ENCODE measurements at regions not wholly inside any gene's neighbourhood (a gene's known extent, or its start where the extent isn't known, plus 50 kb on each side); places are given as distances from the start of the nearest gene placed in this dataset.
"Not testable (repeated sequence)": the region's sequence is repeated elsewhere in the genome, so short reads cannot be mapped to it uniquely, and the experiment has no call there.

- DNase-seq, result no peak
Measured at GRCh38 chr2:226467633-226468032, 332.0 kb downstream of the IRS1 start.

DNA sequence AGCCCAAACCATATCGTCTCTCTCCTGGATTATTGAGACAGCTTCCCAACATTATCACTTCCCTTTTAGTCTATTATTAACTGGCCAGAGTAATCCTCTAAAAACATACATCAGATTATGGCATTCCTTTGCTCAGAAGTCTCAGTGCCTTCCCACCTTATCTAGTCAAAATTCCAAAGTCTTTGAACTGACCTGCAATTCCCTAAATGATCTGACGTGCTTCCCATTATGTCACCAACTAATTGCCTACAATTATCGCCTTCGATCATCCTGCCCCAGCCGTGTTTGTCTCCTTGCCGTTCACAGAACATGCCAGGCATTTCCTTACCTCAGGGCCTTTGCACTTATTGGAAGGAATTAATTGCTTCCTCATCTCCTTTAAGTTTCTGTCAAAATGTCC, 332.4 kb downstream of the IRS1 start:
- no peak for DNase-seq

- no peak for DNase-seq
Measured at GRCh38 chr2:226466589-226466988, 333.0 kb downstream of the IRS1 start.

DNA sequence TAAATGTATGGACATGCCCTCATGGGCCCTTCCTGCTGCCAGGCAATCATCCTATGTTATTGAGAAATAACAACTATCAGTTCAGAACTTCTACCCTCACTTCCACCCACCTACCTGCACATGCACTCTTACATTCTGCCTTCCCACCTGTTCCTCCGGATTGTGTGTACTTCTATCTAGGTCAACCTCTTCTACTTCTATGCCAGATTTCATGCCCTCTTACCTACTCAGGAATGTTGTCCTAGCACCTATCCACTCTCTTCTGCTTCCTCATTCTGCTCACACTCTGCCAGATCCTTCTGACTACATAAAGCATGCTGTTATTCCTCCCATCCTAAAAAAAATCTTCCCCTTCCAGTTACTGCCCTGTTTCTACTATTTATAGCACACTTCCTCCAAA, 333.5 kb downstream of the IRS1 start:
- DNase-seq, result no peak

DNA sequence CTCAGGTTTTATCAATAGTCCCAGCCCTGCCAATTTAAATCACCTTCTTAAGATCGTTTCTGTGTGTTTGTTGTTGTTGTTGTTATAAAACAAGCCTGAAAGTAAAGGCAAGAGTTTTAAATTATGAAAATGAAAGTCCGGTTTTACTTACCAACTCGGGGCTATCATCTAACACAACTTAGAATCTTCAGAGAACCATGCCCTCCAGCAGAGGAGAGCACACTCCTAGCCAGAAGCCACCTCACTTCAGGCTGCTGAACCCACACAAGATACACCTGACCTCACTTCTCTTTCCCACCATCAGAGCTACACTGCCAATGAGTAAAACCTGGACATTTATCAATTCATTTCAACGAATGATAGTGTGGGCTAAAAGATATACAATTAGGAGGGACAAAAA, 335.2 kb downstream of the IRS1 start:
- no peak for DNase-seq

DNA sequence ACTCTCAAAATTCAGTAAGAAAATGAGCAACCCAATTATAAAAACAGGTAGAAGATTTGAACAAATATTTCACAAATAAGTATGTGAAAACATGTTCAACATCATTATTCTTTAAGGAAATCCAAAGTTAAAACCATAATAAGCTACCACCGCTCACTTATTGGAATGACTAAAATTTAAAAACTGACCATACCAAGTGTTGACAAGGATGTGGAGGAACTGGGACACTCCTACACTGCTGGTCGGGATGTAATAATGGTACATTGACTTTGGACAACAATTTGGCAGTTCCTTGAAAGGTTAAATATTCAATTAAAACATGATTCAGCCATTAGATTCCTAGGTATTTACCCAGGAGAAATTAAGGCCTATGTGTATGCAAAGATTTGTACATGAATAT, 336.5 kb downstream of the IRS1 start:
- DNase-seq, result no peak

GRCh38 chr2:226461981-226462380, 337.6 kb downstream of the IRS1 start:
- no peak for DNase-seq

DNA sequence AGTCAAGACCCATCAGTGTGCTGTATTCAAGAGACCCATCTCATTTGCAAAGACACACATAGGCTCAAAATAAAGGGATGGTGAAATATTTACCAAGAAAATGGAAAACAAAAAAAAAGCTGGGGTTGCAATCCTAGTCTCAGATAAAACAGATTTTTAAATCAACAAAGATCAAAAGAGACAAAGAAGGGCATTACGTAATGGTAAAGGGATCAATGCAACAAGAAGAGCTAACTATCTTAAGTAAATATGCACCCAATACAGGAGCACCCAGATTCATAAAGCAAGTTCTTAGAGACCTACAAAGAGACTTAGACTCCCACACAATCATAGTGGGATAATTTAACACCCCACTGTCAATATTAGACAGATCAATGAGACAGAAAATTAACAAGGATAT, 343.5 kb downstream of the IRS1 start:
- DNase-seq, result not testable (repeated sequence)

DNA sequence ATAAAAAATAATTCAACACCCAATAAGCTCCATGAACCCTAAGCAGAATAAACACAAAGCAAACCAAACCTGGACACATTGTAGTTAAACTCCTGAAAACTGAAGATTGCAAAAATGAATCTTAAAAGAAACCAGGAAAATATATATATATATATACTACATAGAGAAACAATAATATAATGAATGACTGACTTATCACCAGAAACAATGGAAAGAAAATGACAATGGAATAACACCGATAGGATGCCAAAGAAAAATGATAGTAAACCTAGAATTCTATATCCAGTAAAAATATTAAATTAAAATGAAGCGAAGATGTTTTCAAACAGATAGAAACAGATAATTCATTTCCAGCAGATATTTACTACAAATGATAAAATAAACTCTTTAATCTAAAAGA, 346.9 kb downstream of the IRS1 start:
- DNase-seq, result no peak

DNA sequence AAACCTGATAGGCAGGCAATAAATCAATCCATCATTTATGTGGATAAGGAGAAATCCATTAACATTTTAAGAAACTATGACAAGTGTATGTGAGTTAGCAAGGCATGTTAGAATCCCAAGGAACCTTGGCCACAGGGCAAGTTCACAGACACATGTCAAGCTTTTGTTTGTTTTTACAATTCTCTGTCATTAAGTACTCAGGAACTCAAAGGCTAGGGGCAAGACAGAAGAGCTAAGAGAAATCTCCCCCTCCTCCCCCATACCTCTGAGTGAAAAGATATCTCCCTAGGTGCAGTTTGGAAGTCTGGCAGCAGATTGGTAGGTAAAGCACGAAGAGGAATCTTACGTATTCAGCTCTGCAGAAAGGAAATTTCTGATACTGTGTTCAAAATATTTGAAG, 348.1 kb downstream of the IRS1 start:
- DNase-seq, result no peak

DNA sequence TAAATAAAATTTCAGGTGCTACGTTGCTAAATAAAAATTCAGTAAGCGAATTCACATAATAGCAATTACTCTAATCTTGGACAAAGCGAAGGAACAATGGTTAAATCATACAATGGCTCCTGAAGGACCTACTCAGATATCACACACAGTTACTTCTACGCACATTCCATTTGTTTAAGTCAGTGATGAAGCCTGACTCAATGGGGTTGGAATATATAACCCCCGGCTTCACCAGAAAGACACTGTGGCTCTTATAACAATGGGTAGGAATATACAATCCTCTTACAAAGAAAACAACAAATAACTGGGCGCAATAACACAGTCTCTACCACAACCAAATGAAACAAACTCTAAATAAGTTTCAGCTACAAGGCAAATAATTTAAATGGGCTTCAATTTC, 349.5 kb downstream of the IRS1 start:
- no peak for DNase-seq

GRCh38 chr2:226447338-226448300, 352.0 kb downstream of the IRS1 start:
- DNase-seq, result no peak

DNA sequence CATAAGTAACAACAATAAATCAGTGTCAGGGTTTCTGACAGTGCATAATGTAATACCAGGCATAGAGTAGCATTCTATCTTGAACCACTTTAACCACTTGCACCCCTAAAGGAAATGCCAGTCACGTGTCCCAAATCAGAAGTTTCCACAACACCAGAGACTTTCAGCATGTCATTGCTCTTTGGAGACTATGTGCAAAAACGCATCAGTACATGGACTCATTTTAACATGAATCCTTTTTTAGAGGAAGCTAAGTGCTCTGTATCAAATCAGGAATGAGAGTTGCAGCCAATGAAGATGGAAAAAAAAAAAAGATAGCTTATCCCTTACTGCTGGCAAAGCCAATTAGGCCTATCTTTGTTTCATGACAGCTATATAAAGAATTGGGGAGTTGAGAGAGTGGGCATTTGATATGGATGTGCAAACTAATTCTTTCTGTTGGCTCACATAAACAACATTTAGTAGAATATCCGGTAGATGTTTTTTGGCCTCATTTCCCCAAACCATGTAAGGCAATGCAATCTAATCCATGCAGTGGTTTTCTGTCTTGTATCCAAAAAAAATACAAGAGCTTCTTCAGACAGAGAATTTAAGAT, 353.1 kb downstream of the IRS1 start:
- no peak for DNase-seq

- DNase-seq, result no peak
Measured at GRCh38 chr2:226445216-226445861, 354.3 kb downstream of the IRS1 start.

DNA sequence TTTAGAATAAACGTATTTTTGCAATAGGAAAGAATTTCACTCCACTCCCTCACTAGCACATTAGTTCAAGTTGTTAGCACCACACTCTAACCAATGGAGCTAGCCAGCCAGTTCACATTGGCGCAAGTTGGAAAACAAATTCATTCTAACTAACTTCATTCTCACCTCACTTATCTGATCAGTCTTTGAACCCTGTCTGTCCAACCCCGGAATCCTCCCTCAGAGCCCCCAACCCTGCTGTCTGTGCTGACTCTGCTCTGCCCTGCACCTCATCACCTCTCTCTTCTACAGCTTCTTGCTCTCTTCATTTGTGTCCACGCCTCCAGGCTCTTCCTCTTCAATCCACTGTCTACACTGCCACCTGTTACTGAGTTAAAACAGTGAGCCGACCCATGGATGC, 356.5 kb downstream of the IRS1 start:
- no peak for DNase-seq

DNA sequence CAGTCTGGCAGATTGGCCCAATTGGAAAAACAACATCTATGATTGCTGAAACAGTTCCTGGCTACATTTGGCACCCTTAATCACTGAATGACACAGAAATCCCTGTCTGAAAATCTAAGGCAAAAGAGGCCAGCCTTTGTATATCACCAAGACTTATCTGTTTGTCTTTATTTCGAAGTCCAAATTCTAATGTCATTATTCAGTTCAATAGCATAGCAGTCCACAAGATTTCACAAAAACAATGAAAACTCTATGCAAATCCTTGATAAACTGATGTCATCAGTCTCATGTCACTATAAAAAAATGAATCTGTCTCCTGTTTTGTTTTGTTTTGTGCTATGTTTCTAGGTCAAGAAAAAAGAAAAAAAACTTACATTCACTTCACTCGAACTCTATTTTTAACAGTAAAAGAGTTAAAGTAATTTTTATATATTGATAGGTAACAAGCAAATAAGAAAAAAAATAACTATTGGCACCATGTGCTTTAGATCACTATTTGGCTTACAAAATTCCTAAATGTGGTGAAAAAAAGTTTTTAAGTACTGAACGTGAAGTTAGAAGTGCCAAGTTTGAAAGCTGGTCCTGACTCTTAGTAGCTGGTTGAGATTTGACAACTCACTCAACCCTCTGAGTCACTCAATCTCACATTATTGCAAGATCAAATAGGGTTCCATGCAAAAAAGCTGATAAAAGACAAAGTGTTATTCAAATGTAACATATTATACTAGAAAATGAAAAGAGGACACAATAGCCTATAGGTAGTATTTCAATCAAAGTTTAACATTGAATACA, 359.3 kb downstream of the IRS1 start:
- DNase-seq, result no peak

- no peak for DNase-seq
Measured at GRCh38 chr2:226439337-226439736, 360.3 kb downstream of the IRS1 start.

DNA sequence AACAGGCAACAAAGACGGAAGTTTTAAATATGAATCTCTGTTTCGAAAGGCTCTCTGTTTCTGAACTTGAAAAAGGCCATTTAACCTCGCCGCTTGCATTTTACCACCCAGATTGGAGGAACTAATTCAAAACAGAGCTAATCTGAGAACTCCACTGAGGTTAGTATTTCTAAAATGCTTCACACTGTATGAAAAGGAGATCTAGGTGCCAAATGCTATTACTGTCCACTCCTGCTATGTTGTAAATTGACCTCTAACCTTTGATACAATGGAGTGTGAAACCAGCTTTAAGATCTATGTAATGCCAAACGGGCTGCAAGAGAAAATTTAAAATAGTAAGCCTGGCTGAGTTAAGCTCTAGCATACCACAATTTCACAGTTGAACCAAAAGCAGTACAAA, 364.5 kb downstream of the IRS1 start:
- no peak for DNase-seq

- no peak for DNase-seq
Measured at GRCh38 chr2:226434702-226435101, 364.9 kb downstream of the IRS1 start.

DNA sequence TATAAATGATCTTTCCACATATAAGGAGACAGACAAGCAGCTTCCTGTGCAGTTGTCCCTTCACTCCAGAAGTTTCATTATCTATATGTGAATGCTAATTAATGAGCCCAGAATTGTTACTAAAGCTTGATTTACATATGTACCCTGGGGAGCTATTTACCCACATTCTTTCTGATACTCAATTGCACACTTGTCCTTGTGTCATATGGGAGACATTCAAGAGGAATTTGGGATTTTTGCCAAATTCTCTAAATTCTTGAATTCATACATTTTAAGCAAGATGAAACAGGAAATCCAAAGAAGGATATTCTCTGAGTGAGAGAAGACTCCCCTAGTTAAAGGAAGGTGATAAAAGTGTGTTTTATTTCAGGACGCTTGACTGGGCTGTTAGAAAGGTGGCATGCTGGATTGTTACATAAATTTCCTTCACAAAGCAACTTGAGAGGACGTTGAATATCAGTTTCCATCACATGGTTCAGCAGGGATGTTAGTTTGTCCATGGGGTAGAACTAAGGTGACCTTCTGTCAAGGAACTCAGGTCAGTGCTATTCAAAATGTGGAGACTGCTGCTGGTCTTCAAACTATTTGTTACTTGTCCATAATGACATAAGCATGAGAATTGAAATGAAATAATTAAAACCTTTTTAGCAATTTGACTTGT, 368.2 kb downstream of the IRS1 start:
- no peak for DNase-seq

DNA sequence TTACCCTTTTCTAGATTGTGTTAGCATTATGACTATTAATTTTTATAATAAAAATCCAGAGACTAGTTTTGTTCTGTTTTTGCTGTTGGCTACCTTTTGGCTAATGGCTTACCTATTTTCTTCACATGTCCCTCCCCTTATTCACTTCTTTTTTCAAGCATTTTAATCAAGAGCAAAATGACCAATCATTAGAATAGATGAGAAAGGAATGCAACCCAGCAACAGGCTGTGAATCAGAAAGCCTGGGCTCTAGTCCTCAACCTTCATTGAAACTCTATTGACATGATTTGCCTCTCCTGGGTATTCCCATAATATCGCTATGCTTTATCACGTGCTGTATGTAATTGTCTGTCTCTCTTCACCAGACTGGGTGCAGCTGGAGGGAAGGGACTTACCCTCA, 370.1 kb downstream of the IRS1 start:
- DNase-seq, result no peak

GRCh38 chr2:226427538-226428307, 371.9 kb downstream of the IRS1 start:
- DNase-seq, result no peak

Measured in hippocampal formation (tissue), 2 donors.